Hepatocyte (in vitro differentiated cells): ENCODE measurements at regions not wholly inside any gene's neighbourhood (a gene's known extent, or its start where the extent isn't known, plus 50 kb on each side); places are given as distances from the start of the nearest gene placed in this dataset.

Experiments used
- CTCF ChIP-seq: fragments of 200-600 bp; sonication (generic); IDR thresholded peaks from 2 replicates; pipeline ENCODE4 v1.5.1; 2016; ENCODE audit warnings: antibody characterized with exemption, mild to moderate bottlenecking; ENCODE audit not compliant: poor library complexity
- EZH2 ChIP-seq: fragments of 200-600 bp; sonication (generic); IDR thresholded peaks from 2 replicates; pipeline ENCODE4 v1.6.1; 2016; ENCODE audit warnings: antibody characterized with exemption, mild to moderate bottlenecking, borderline replicate concordance
- EZH2phosphoT487 ChIP-seq: fragments of 200-600 bp; sonication (generic); IDR thresholded peaks from one replicate; pipeline ENCODE4 v1.6.1; 2018; ENCODE audit warnings: antibody characterized with exemption, mild to moderate bottlenecking, low read depth, moderate library complexity; ENCODE audit not compliant: unreplicated experiment, severe bottlenecking

GRCh38 chr16:14320406-14320805 is 249.3 kb downstream of the MRTFB start:
- TF ChIP-seq CTCF (no peak), EZH2 (no peak), EZH2phosphoT487 (no peak)
